GM18505 (cell line): ENCODE measurements at regions not wholly inside any gene's neighbourhood (a gene's known extent, or its start where the extent isn't known, plus 50 kb on each side); places are given as distances from the start of the nearest gene placed in this dataset.

Source experiments
- ATAC-seq: cut with Tn5 transposase; IDR thresholded peaks from one replicate; pipeline ENCODE4 v1.9.1; 2021; ENCODE audit not compliant: unreplicated experiment
- POLR2A ChIP-seq: IDR thresholded peaks from 4 replicates; pipeline ENCODE4 v1.6.1; 2011; ENCODE audit warnings: borderline replicate concordance; ENCODE audit not compliant: insufficient read depth, insufficient read length; ENCODE audit errors: extremely low read depth

DNA sequence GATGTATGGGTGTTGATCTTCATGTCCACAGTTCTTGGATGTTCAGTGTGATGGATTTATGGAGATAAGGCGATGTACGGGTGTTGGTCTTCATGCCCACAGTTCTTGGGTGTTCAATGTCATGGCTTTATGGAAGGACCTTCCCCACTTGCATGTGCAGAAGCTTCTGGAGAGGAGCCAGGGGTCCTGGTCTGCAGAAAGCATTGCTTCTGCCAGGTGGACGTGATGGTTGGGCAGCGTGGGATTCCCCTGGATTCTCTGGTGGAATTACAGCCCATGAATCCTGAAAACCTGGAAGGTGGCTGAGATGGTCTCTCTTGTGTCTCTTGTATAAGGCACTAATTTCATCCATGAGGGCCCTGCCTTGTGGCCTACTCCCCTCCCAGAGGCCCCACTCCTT lies 183.7 kb upstream of the TCERG1L start:
- TF ChIP-seq POLR2A = no peak
- no peak for ATAC-seq

DNA sequence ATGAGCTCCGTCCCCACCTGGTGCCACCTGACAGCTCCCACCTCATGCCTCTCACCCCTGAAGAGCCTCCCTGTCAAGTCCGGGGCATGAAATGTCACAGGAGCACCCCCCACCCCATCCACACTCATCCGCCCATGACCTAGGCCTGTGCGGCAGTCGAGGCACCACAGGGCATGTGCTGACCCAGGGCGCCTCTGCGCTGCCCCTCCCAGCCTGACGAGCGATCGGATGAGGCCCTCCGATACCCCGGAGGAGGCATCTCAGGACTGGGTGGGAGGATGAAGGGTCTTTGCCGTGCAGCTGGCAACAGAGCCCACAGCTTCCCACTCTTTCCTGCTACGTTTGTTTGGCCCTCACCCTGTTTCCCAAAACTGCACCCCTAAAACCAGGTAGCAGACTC lies 184.4 kb upstream of the TCERG1L start:
- ATAC-seq = no peak

DNA sequence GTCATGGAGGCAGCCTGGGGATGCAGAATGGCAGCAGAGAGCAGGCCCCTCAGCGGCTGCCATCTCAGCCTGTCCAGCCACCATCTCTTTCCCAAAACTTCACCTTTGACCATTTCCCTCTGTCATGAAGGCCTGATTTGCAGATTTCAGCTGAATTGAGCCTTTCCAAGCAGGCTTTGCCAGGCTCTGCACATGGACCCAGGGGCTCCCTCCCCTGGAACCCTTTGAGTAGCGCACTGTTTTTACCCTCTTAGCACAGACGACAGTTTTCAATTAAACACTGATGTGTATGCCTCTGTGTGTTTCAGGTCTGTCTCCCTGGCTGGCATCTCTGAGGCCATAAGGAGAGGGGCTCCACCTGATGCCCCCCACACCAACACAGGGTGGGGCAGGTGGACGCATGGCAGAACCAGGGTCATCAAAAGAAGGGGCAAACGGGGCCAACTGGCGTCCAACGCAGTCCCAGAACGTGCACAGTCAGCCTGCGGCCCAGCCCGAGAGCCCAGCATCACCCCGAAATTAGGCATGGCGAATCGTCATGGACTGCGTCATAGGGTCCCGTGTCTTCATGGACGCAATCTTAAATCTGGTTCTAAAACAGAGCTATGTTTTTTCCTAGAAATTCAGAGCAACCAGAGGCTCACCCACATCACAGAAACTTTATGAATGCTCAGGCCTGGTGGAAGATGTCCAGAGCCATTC lies 185.0 kb upstream of the TCERG1L start:
- no peak for ATAC-seq
- no peak for TF ChIP-seq POLR2A

More for the DNA sequence above, 184.4 kb upstream of the TCERG1L start:
- no peak for TF ChIP-seq POLR2A

DNA sequence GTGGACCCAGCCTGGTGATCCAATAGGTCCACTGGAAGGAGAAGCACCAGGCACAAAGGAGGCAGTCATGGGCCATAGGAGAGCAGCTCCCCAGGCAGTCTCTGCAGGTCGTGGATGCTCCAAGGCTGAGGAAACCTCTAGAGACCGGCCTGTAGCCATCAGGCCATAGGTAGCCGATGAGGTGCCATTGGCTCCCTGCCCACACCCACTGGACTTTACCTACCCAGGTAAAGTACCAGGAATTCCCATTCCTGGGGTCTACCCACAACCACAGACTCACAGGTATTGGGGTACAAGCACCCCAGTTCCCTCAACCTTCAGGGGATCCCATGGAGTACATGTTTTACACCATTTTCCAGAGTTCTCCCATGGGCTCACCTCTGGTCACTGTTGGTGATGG lies 188.0 kb upstream of the TCERG1L start:
- no peak for TF ChIP-seq POLR2A
- no peak for ATAC-seq

DNA sequence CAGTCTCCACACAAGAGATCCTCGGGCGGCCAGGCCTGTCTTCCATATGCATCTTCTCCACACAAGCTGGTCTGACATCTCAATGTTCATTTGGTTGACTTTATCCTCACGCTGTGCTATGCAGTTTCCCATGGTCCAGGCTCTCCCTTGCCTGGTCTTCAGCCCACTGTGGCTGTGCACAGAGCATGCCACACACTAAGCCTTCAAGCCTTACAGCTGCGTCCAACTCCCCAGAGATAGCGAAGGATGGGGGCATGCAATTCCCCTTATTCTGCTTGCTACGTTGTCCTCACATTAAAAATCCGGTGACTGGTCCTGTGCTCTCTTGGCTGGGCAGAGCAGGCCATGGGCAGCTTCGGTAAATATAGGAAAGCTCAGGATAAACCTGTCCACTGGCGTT lies 188.7 kb upstream of the TCERG1L start:
- no peak for ATAC-seq
- no peak for TF ChIP-seq POLR2A

DNA sequence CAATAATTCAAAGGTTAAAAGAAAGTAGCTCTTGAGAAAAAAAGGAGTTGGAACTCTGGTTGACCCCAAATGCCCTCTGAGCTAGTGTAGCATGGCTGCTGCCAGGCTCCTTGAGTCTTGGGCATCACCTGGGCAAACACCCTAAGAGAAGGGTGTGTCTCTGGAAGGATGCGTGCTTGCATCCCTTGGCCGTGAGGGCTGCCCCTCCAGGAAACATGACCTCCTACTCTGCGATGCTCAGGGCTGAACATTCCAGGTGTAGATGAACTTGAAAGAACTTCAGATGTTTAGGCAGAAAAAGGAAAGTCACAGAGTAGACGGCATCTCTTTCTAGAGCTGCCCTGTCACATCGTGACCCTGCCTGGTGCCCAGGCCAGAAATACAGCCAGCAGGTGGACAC lies 189.4 kb upstream of the TCERG1L start:
- no peak for TF ChIP-seq POLR2A
- no peak for ATAC-seq

DNA sequence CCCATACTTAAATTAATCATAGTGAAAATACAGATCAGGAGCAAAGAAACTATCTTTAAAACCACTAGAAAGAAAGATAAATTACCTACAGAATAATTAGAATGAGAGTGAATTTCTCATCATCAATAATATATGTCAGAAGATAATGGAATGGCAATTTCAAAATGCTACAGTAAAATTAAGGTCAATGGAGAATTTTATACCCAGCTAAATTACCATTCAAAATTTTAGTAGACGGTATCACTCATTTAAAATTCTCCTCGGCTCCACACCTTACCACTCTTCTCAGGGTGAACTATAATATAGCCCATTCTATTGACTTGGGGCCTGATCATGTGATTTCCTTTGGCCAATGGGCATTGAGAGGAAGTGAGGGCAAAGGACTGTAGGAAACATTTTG lies 192.5 kb upstream of the TCERG1L start:
- ATAC-seq = no peak
- TF ChIP-seq POLR2A = no peak

DNA sequence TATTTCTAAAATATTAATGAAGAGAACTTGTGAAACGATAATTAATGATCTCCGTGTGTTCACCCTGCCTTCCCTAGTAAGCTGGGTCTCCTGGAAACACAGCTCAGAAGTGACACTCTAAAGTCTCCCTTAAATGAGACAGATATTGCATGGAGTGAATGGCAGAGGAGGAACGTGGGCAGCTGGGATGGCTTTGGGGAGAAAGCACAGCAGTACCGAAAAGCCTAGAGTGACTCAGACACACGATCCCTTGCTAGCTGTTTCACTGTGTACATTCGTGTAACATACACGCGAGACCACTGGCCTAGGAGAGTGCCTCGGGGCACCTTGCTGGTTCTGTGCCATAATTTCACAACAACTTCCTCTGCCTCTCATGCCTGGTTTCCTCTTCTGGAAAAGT lies 199.9 kb upstream of the TCERG1L start:
- TF ChIP-seq POLR2A = no peak
- no peak for ATAC-seq

DNA sequence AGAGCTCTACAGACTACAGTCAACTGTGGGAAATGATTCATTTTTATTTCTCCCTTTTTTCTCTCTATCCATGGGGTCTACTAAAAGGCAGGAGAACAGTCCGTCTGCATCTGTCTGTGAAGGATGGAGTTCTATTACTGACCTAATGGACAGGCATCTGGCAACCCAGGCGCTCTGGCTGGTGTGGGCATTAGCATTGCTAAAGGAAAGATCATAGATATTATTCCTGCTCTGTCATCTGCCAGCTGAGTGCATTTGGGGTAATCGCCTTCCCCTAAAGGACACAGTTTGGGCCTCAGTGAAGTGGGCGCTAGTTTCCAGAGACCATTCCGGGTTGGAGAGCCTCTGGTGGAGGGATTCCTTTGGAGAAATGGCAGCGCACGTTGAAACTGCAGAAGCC lies 201.3 kb upstream of the TCERG1L start:
- no peak for ATAC-seq
- no peak for TF ChIP-seq POLR2A

DNA sequence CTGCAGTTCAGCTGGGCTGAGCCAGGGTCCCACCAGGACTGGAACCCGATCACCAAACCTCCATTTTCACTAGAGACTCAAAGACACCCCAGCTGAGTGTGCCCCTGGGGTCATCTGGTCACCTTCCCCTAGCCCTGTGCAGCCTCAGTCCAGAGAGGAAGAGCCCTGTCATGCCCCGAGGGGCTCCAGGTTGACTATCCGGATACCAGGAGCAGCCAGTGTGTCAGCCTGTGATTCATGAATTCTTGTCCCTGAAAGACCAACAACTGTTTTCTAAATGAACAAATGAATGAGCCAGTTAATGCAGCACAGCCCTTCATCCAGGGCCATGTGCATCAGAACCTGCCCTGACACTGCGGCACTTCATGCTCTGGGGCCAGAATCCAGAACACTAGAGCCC lies 201.9 kb upstream of the TCERG1L start:
- ATAC-seq = no peak
- no peak for TF ChIP-seq POLR2A

DNA sequence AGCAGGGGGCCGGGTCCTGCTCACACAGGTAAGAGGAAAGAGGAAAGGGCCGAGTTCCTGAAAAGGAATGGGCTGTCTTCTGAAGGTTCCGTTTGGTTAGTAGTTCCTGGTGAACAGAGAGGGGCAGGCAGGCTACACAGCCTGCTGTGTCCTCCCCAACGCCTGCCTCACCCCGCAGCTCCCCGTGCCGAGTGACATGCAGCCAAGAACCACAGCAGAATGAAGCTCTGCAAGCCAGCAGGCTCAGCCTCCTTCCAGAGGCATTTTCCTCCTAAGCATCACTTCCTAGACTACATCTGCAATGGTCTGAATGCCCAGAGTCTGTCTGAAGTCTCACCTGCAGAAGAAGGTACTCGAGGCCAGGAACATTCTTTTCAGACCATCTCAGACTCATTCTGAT lies 202.4 kb upstream of the TCERG1L start:
- ATAC-seq = no peak
- no peak for TF ChIP-seq POLR2A

DNA sequence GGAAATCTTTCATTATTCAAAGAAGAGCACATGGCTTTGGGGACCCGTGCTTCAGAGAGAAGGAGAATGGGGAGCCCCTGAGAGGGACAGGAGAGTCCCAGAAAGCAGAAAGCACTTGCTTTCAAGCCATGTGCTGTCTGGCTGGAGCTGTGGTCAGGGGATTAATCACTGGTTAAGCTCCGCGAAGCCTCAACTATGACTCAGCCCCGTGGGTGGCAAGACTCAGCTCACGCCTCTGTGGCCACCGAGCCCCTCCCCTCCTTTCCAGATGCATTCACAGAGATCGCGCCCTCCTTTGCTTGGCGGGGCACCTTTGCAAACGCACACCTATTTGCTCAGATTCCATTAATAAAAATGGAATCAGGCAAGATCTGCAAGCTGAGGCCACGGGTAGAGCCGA lies 202.9 kb upstream of the TCERG1L start:
- TF ChIP-seq POLR2A = no peak
- no peak for ATAC-seq

DNA sequence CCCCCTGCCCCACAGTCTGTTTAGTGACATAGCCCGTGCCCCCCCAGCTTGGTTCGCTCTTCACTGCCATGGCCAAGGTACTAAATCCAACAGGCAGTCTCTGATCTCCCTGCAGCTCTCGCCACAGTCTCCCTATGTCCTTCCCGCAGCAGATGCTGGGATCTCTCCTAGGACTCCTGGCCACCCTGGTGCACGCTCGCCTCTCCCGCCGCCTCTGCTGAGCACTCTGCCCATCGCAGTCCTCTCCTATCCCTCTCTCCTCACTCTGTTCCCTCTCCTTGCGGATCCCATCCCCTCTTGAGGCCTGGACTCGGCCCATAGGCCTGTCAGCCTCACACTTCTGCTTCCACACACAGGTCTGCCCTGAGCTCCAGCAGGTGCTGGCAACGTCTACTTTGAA lies 204.8 kb upstream of the TCERG1L start:
- no peak for ATAC-seq
- no peak for TF ChIP-seq POLR2A

DNA sequence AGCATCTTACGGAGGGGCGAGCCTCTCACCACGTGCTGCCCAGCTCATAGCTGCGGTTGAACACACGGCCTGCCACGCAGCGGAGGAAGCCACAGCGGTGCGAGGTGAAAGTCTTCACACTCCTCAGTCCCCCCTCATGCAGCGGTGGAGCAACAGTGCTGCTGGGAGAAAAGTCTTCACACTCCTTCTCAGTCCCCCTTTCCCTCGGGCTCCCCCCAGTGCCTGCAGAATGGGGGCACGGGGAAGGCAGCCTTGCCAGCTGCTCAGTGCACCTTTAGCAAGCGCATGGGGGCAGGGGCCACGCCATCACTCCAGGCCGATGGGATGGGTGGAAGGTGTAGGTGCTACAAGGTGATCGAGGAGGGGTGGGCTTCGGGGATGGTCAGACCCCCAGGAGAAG lies 206.3 kb upstream of the TCERG1L start:
- ATAC-seq = no peak
- no peak for TF ChIP-seq POLR2A
